Prostate gland (tissue), 2 donors: ENCODE measurements at regions not wholly inside any gene's neighbourhood (a gene's known extent, or its start where the extent isn't known, plus 50 kb on each side); places are given as distances from the start of the nearest gene placed in this dataset.
A peak's percentile ranks its signal among the peaks of the same experiment; 100 is the strongest.

Source experiments
- CTCF ChIP-seq, 4 experiments: fragments of 200-600 bp in 2 of 4; fragments of 450-650 bp in 2 of 4; sonication (generic) in 2 of 4; IDR thresholded peaks; 1 replicate in 3 of 4; 2 replicates in 1 of 4; pipeline ENCODE4 v1.5.1; 2016 to 2019; ENCODE audit warnings: antibody characterized with exemption in 4 of 4, mild to moderate bottlenecking in 2 of 4, moderate library complexity in 2 of 4
- POLR2A ChIP-seq: fragments of 450-650 bp; IDR thresholded peaks from one replicate; pipeline ENCODE4 v1.6.1; 2016; ENCODE audit warnings: antibody characterized with exemption, mild to moderate bottlenecking
- POLR2AphosphoS5 ChIP-seq: sonication (generic); formaldehyde crosslinking; IDR thresholded peaks from one replicate; pipeline ENCODE4 v1.6.1; 2017; ENCODE audit warnings: antibody characterized with exemption

- TF ChIP-seq POLR2A (no peak), CTCF (IDR thresholded peaks at IDR 0.05) (no peak), POLR2AphosphoS5 (peak; percentile 91)
Measured at GRCh38 chr1:47558601-47559593, 121.1 kb downstream of the FOXD2 start.
